Panc1 (cell line): ENCODE measurements at regions not wholly inside any gene's neighbourhood (a gene's known extent, or its start where the extent isn't known, plus 50 kb on each side); places are given as distances from the start of the nearest gene placed in this dataset.

ENCODE experiments used
- POLR2AphosphoS5 ChIP-seq: IDR thresholded peaks from 2 replicates; pipeline ENCODE4 v1.6.1; 2012; ENCODE audit warnings: mild to moderate bottlenecking, low read depth, low read length, moderate library complexity
- TF ChIP-seq, protein P1 (sequence below): fragments of 450-650 bp; IDR thresholded peaks from 2 replicates; pipeline ENCODE4 v1.5.1; 2017; ENCODE audit warnings: mild to moderate bottlenecking

DNA sequence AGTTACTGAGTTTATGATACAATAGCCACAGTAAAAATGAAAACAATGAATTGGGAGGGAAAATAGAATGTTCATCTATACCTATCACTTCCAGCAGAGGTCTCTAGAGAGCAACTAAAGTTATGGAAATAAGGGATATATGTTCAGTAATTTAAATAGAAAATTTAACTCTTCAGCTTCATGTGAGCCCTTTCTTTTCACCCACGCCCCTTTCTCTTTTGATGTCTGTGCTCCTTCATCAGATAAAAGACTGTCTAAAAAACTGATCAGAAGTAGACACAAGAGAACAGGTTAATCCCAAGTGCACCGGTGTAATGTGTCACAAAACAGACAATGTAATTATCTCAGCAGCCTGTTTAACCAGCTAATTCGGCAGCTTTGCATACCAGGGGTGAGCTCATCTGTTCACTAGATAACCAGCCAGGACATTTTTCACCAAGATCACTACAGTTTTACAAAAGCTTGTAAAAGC is 238.5 kb upstream of the ERBB4 start:
- TF ChIP-seq POLR2AphosphoS5, result no peak
- TF ChIP-seq, protein P1, sequence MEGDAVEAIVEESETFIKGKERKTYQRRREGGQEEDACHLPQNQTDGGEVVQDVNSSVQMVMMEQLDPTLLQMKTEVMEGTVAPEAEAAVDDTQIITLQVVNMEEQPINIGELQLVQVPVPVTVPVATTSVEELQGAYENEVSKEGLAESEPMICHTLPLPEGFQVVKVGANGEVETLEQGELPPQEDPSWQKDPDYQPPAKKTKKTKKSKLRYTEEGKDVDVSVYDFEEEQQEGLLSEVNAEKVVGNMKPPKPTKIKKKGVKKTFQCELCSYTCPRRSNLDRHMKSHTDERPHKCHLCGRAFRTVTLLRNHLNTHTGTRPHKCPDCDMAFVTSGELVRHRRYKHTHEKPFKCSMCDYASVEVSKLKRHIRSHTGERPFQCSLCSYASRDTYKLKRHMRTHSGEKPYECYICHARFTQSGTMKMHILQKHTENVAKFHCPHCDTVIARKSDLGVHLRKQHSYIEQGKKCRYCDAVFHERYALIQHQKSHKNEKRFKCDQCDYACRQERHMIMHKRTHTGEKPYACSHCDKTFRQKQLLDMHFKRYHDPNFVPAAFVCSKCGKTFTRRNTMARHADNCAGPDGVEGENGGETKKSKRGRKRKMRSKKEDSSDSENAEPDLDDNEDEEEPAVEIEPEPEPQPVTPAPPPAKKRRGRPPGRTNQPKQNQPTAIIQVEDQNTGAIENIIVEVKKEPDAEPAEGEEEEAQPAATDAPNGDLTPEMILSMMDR, result peak; percentile 66
